ENCODE measurements at regions not wholly inside any gene's neighbourhood (a gene's known extent, or its start where the extent isn't known, plus 50 kb on each side); places are given as distances from the start of the nearest gene placed in this dataset.

- FAIRE-seq (no peak), DNase-seq (ENCODE audit: insufficient read length, low spot score) (no peak)
- no peak for TF ChIP-seq TAF1 (IDR thresholded peaks at IDR 0.05; ENCODE audit: low read depth, low read length)
- TF ChIP-seq SPI1 (IDR thresholded peaks at IDR 0.05; ENCODE audit: low read depth, low read length), result no peak
- no peak for TF ChIP-seq PAX5 (IDR thresholded peaks at IDR 0.05; ENCODE audit: insufficient read depth, low read length, severe bottlenecking)
- TF ChIP-seq POLR2AphosphoS5 (IDR thresholded peaks at IDR 0.05; ENCODE audit: low read depth, low read length), result no peak
- no peak for TF ChIP-seq POU2F2 (IDR thresholded peaks at IDR 0.05; ENCODE audit: low read depth, low read length)
- no peak for TF ChIP-seq POLR2A (IDR thresholded peaks at IDR 0.05; ENCODE audit: low read depth, low read length)
Observed at GRCh38 chr11:104327861-104328511, 164.0 kb upstream of the PDGFD start.

GRCh38 chr11:104325093-104325492 lies 161.1 kb upstream of the PDGFD start:
- TF ChIP-seq POLR2AphosphoS5 (IDR thresholded peaks at IDR 0.05; ENCODE audit: low read depth, low read length) (no peak), POLR2A (IDR thresholded peaks at IDR 0.05; ENCODE audit: low read depth, low read length) (no peak), TAF1 (IDR thresholded peaks at IDR 0.05; ENCODE audit: low read depth, low read length) (no peak), SPI1 (IDR thresholded peaks at IDR 0.05; ENCODE audit: low read depth, low read length) (no peak), PAX5 (IDR thresholded peaks at IDR 0.05; ENCODE audit: insufficient read depth, low read length, severe bottlenecking) (no peak), POU2F2 (IDR thresholded peaks at IDR 0.05; ENCODE audit: low read depth, low read length) (no peak)
- no peak for DNase-seq (ENCODE audit: insufficient read length, low spot score)
- no peak for FAIRE-seq

GRCh38 chr11:104324276-104324675 lies 160.3 kb upstream of the PDGFD start:
- TF ChIP-seq POLR2AphosphoS5 (IDR thresholded peaks at IDR 0.05; ENCODE audit: low read depth, low read length) (no peak), PAX5 (IDR thresholded peaks at IDR 0.05; ENCODE audit: insufficient read depth, low read length, severe bottlenecking) (no peak), TAF1 (IDR thresholded peaks at IDR 0.05; ENCODE audit: low read depth, low read length) (no peak), POU2F2 (IDR thresholded peaks at IDR 0.05; ENCODE audit: low read depth, low read length) (no peak), SPI1 (IDR thresholded peaks at IDR 0.05; ENCODE audit: low read depth, low read length) (no peak), POLR2A (IDR thresholded peaks at IDR 0.05; ENCODE audit: low read depth, low read length) (no peak)
- no peak for FAIRE-seq
- no peak for DNase-seq (ENCODE audit: insufficient read length, low spot score)

GRCh38 chr11:104323841-104324240 lies 159.9 kb upstream of the PDGFD start:
- TF ChIP-seq POU2F2 (IDR thresholded peaks at IDR 0.05; ENCODE audit: low read depth, low read length) (no peak), TAF1 (IDR thresholded peaks at IDR 0.05; ENCODE audit: low read depth, low read length) (no peak), PAX5 (IDR thresholded peaks at IDR 0.05; ENCODE audit: insufficient read depth, low read length, severe bottlenecking) (no peak), POLR2AphosphoS5 (IDR thresholded peaks at IDR 0.05; ENCODE audit: low read depth, low read length) (no peak), SPI1 (IDR thresholded peaks at IDR 0.05; ENCODE audit: low read depth, low read length) (no peak)
- no peak for FAIRE-seq
- DNase-seq (ENCODE audit: insufficient read length, low spot score), result no peak

GRCh38 chr11:104322696-104323095 lies 158.7 kb upstream of the PDGFD start:
- no peak for TF ChIP-seq POLR2A (IDR thresholded peaks at IDR 0.05; ENCODE audit: low read depth, low read length)
- no peak for TF ChIP-seq PAX5 (IDR thresholded peaks at IDR 0.05; ENCODE audit: insufficient read depth, low read length, severe bottlenecking)
- TF ChIP-seq SPI1 (IDR thresholded peaks at IDR 0.05; ENCODE audit: low read depth, low read length), result no peak
- no peak for TF ChIP-seq POU2F2 (IDR thresholded peaks at IDR 0.05; ENCODE audit: low read depth, low read length)
- TF ChIP-seq TAF1 (IDR thresholded peaks at IDR 0.05; ENCODE audit: low read depth, low read length), result no peak
- no peak for TF ChIP-seq POLR2AphosphoS5 (IDR thresholded peaks at IDR 0.05; ENCODE audit: low read depth, low read length)
- FAIRE-seq (no peak), DNase-seq (ENCODE audit: insufficient read length, low spot score) (no peak)

- DNase-seq (ENCODE audit: insufficient read length, low spot score), result no peak
- FAIRE-seq, result no peak
- TF ChIP-seq PAX5 (IDR thresholded peaks at IDR 0.05; ENCODE audit: insufficient read depth, low read length, severe bottlenecking), result no peak
- TF ChIP-seq POLR2AphosphoS5 (IDR thresholded peaks at IDR 0.05; ENCODE audit: low read depth, low read length), result no peak
- TF ChIP-seq SPI1 (IDR thresholded peaks at IDR 0.05; ENCODE audit: low read depth, low read length), result no peak
- TF ChIP-seq POLR2A (IDR thresholded peaks at IDR 0.05; ENCODE audit: low read depth, low read length), result no peak
- no peak for TF ChIP-seq POU2F2 (IDR thresholded peaks at IDR 0.05; ENCODE audit: low read depth, low read length)
- no peak for TF ChIP-seq TAF1 (IDR thresholded peaks at IDR 0.05; ENCODE audit: low read depth, low read length)
Observed at GRCh38 chr11:104320956-104321355, 157.0 kb upstream of the PDGFD start.

- FAIRE-seq (no peak), DNase-seq (ENCODE audit: insufficient read length, low spot score) (no peak)
- no peak for TF ChIP-seq SPI1 (IDR thresholded peaks at IDR 0.05; ENCODE audit: low read depth, low read length)
- TF ChIP-seq PAX5 (IDR thresholded peaks at IDR 0.05; ENCODE audit: insufficient read depth, low read length, severe bottlenecking), result no peak
- no peak for TF ChIP-seq POLR2A (IDR thresholded peaks at IDR 0.05; ENCODE audit: low read depth, low read length)
- no peak for TF ChIP-seq POU2F2 (IDR thresholded peaks at IDR 0.05; ENCODE audit: low read depth, low read length)
- no peak for TF ChIP-seq TAF1 (IDR thresholded peaks at IDR 0.05; ENCODE audit: low read depth, low read length)
- no peak for TF ChIP-seq POLR2AphosphoS5 (IDR thresholded peaks at IDR 0.05; ENCODE audit: low read depth, low read length)
Observed at GRCh38 chr11:104320097-104320496, 156.2 kb upstream of the PDGFD start.

- FAIRE-seq, result no peak
Observed at GRCh38 chr11:104319396-104319795, 155.4 kb upstream of the PDGFD start.

GRCh38 chr11:104306862-104307474 lies 143.0 kb upstream of the PDGFD start:
- DNase-seq (ENCODE audit: insufficient read length, low spot score), result no peak
- no peak for FAIRE-seq
- no peak for TF ChIP-seq POU2F2 (IDR thresholded peaks at IDR 0.05; ENCODE audit: low read depth, low read length)
- no peak for TF ChIP-seq POLR2A (IDR thresholded peaks at IDR 0.05; ENCODE audit: low read depth, low read length)
- TF ChIP-seq POLR2AphosphoS5 (IDR thresholded peaks at IDR 0.05; ENCODE audit: low read depth, low read length), result no peak
- no peak for TF ChIP-seq SPI1 (IDR thresholded peaks at IDR 0.05; ENCODE audit: low read depth, low read length)

More at GRCh38 chr11:104319396-104319795, 155.4 kb upstream of the PDGFD start:
- no peak for DNase-seq (ENCODE audit: insufficient read length, low spot score)
- TF ChIP-seq PAX5 (IDR thresholded peaks at IDR 0.05; ENCODE audit: insufficient read depth, low read length, severe bottlenecking), result no peak
- TF ChIP-seq SPI1 (IDR thresholded peaks at IDR 0.05; ENCODE audit: low read depth, low read length), result no peak
- no peak for TF ChIP-seq TAF1 (IDR thresholded peaks at IDR 0.05; ENCODE audit: low read depth, low read length)
- no peak for TF ChIP-seq POLR2A (IDR thresholded peaks at IDR 0.05; ENCODE audit: low read depth, low read length)

All from GM12891 (cell line).